SK-N-SH (cell line): ENCODE measurements at regions not wholly inside any gene's neighbourhood (a gene's known extent, or its start where the extent isn't known, plus 50 kb on each side); places are given as distances from the start of the nearest gene placed in this dataset.

Source experiments
- CTCF ChIA-PET: fragments of 300-600, 350-600 bp; formaldehyde crosslinking; extraction: SDS; loops from one replicate; lab custom pipeline; 2021; lab: Yijun Ruan, JAX
- POLR2A ChIA-PET: fragments of 350-600 bp; sonication (Branson Sonifier 250); formaldehyde crosslinking; extraction: SDS; loops from one replicate; lab custom pipeline; 2020; ENCODE audit warnings: antibody characterized with exemption, inconsistent platforms; lab: Yijun Ruan, JAX
- DNase-seq: peaks from one replicate; pipeline ENCODE4 v3.0.0; 2012
- H2AFZ ChIP-seq: fragments of 200-600 bp; sonication (generic); 2 replicates; pipeline ENCODE4 v1.8.1; 2016; ENCODE audit warnings: antibody characterized with exemption, mild to moderate bottlenecking, low read depth
- H3F3A ChIP-seq: fragments of 200-600 bp; sonication (generic); replicated peaks from 2 replicates; pipeline ENCODE3; 2016; ENCODE audit warnings: antibody characterized with exemption, mild to moderate bottlenecking; ENCODE audit not compliant: insufficient read depth
- H3K27ac ChIP-seq, 2 experiments: fragments of 200-500 bp in 1 of 2; fragments of 200-600 bp in 1 of 2; sonication (Bioruptor generic) in 1 of 2; sonication (generic), shearing (Covaris generic) in 1 of 2; 2 replicates each; pipeline versions ENCODE4 v1.5.1 to v1.6.1; 2014 to 2016; ENCODE audit warnings: low read depth in 2 of 2, inconsistent platforms in 1 of 2, low read length in 1 of 2, mild to moderate bottlenecking in 1 of 2, mixed read lengths in 1 of 2
- H3K27me3 ChIP-seq: fragments of 200-600 bp; sonication (generic), shearing (Covaris generic); 2 replicates; pipeline ENCODE4 v1.6.1; 2016; ENCODE audit warnings: mixed run types; ENCODE audit not compliant: insufficient read depth
- H3K36me3 ChIP-seq, 2 experiments: fragments of 200-500 bp in 1 of 2; fragments of 200-600 bp in 1 of 2; sonication (Bioruptor generic) in 1 of 2; sonication (generic) in 1 of 2; replicated peaks in 1 of 2; 2 replicates each; pipeline versions ENCODE3 to v1.5.1; 2014 to 2016; ENCODE audit warnings: low read length in 1 of 2, mild to moderate bottlenecking in 1 of 2; ENCODE audit not compliant: insufficient read depth in 2 of 2, control insufficient read depth in 1 of 2
- H3K4me1 ChIP-seq, 2 experiments: fragments of 200-500 bp in 1 of 2; fragments of 200-600 bp in 1 of 2; sonication (Bioruptor generic) in 1 of 2; sonication (generic), shearing (Covaris generic) in 1 of 2; 2 replicates each; pipeline versions ENCODE4 v1.5.1 to v1.6.1; 2014 to 2016; ENCODE audit warnings: low read depth in 1 of 2, low read length in 1 of 2, mixed run types in 1 of 2; ENCODE audit not compliant: insufficient read depth in 2 of 2, control insufficient read depth in 1 of 2
- H3K4me2 ChIP-seq: fragments of 200-600 bp; sonication (generic), shearing (Covaris generic); 2 replicates; pipeline ENCODE4 v1.6.1; 2017; ENCODE audit warnings: mixed run types
- H3K4me3 ChIP-seq, 2 experiments: fragments of 200-500 bp in 1 of 2; fragments of 200-600 bp in 1 of 2; sonication (Bioruptor generic) in 1 of 2; sonication (generic), shearing (Covaris generic) in 1 of 2; 2 replicates each; pipeline versions ENCODE4 v1.5.1 to v1.8.1; 2014 to 2016; ENCODE audit warnings: low read depth in 2 of 2, inconsistent platforms in 1 of 2, low read length in 1 of 2, mild to moderate bottlenecking in 1 of 2, mixed read lengths in 1 of 2, moderate library complexity in 1 of 2
- H3K79me2 ChIP-seq: fragments of 200-600 bp; sonication (generic); 2 replicates; pipeline ENCODE4 v1.8.1; 2017; ENCODE audit warnings: mild to moderate bottlenecking; ENCODE audit not compliant: insufficient read depth
- H3K9ac ChIP-seq: fragments of 200-600 bp; sonication (generic); 2 replicates; pipeline ENCODE4 v1.6.1; 2017; ENCODE audit warnings: mixed run types
- H3K9me2 ChIP-seq: fragments of 200-600 bp; sonication (generic); 2 replicates; pipeline ENCODE4 v1.6.1; 2017; ENCODE audit warnings: mixed run types
- H3K9me3 ChIP-seq: fragments of 200-600 bp; sonication (generic); 2 replicates; pipeline ENCODE4 v1.6.1; 2017; ENCODE audit warnings: mixed run types, mild to moderate bottlenecking, moderate library complexity
- H4K20me1 ChIP-seq: fragments of 200-600 bp; sonication (generic); 2 replicates; pipeline ENCODE4 v1.6.1; 2017; ENCODE audit warnings: mild to moderate bottlenecking, mixed run types; ENCODE audit not compliant: insufficient read depth
- EZH2phosphoT487 ChIP-seq: fragments of 200-600 bp; sonication (generic); IDR thresholded peaks from 2 replicates; pipeline ENCODE4 v1.6.1; 2017; ENCODE audit warnings: low read depth, mixed run types, mild to moderate bottlenecking, antibody characterized with exemption, moderate library complexity, borderline replicate concordance
- NRF1 ChIP-seq: IDR thresholded peaks from 2 replicates; pipeline ENCODE4 v1.6.1; 2012; ENCODE audit warnings: low read depth, mild to moderate bottlenecking, low read length
- REST ChIP-seq: IDR thresholded peaks from 2 replicates; pipeline ENCODE4 v1.6.1; 2012; ENCODE audit warnings: mild to moderate bottlenecking, low read depth, low read length, moderate library complexity
- RXRA ChIP-seq: IDR thresholded peaks from 2 replicates; pipeline ENCODE4 v1.4.0; 2012; ENCODE audit warnings: low read depth, mild to moderate bottlenecking, borderline replicate concordance
- TAF1 ChIP-seq: IDR thresholded peaks from 2 replicates; pipeline ENCODE4 v1.6.1; 2012; ENCODE audit warnings: low read depth, mild to moderate bottlenecking, low read length, moderate library complexity, borderline replicate concordance
- TEAD4 ChIP-seq: IDR thresholded peaks from 2 replicates; pipeline ENCODE4 v1.4.0; 2012; ENCODE audit warnings: mild to moderate bottlenecking, borderline replicate concordance; ENCODE audit not compliant: insufficient read depth
- USF1 ChIP-seq: IDR thresholded peaks from 2 replicates; pipeline ENCODE4 v1.4.0; 2012; ENCODE audit warnings: low read depth, borderline replicate concordance
- WGBS: methylation state at CpG from one replicate; pipeline ENCODE4 v1.1.6; 2017; ENCODE audit warnings: low lambda C conversion rate; 5-methylcytosine and 5-hydroxymethylcytosine counted together

DNA sequence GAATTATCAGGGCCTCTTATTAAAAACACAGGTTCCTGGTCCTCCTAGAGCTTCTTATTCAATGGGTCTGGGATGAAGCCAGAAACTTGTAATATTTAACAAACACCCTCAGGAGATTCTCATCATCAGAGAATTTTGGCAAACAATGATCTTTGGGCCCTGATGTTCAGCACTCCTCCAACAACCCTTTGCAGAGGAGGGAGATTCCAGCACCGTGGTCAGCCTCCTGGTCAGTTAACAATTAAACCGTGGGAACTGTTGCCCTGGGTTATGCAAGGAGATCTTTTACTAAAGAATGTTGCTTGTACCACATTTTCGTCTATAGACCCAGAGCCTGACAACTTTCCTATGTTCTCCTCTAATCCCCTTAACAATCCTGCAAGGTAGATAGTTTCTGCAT, 294.4 kb downstream of the PLPP3 start:
- TF ChIP-seq REST: peak; percentile 76; the same call in 1 of the 2 replicates
- TF ChIP-seq TEAD4: no peak
- no peak for TF ChIP-seq USF1
- TF ChIP-seq RXRA: no peak
- no peak for TF ChIP-seq TAF1
- TF ChIP-seq NRF1: no peak
- Histone ChIP-seq H3F3A (no peaks in the 10 kb centered on the region), H3K9me3 (no peaks in the 10 kb centered on the region), H3K4me3 (no peak overlapping the region), H3K79me2 (no peaks in the 10 kb centered on the region), H2AFZ (no peak overlapping the region), H3K9me2 (no peaks in the 10 kb centered on the region), H3K27me3 (no peaks in the 10 kb centered on the region), H3K9ac (no peak overlapping the region), H3K4me1 (peaks cover 0 to 2% of the 10 kb centered on the region in 2 experiments; a peak in 1 of 4 replicates), H4K20me1 (no peaks in the 10 kb centered on the region), H3K27ac (no peak overlapping the region), H3K36me3 (no peaks in the 10 kb centered on the region), H3K4me2 (no peak overlapping the region)
- ChIA-PET POLR2A (no interaction called here), CTCF (no interaction called here)
- 49% methylated on average over 3 of the region's 3 CpGs for WGBS
- DNase-seq: no peak

DNA sequence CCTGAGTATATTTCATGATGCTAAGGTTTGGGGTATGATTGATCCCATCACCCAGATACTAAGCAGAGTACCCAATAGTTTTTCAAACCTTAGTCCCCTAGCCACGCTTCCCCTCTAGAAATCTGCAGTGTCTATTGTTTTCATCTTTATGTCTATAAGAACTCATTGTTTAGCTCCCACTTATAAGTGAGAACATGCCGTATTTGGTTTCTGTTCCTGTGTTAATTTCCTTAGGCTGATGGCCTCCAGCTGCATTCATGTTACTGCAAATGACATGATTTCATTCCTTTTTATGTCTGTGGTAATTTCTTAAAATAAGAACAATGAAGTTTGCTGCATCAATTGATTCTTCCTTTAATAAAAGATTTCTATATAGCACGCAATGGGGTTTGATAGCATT, 301.3 kb downstream of the PLPP3 start:
- Histone ChIP-seq H3K27ac (no peak overlapping the region), H3F3A (no peaks in the 10 kb centered on the region), H3K36me3 (no peaks in the 10 kb centered on the region), H4K20me1 (no peaks in the 10 kb centered on the region), H3K9me2 (no peaks in the 10 kb centered on the region), H3K4me3 (no peak overlapping the region), H3K4me1 (no peaks in the 10 kb centered on the region), H2AFZ (no peak overlapping the region), H3K79me2 (no peaks in the 10 kb centered on the region), H3K9me3 (no peaks in the 10 kb centered on the region), H3K9ac (no peak overlapping the region), H3K4me2 (no peak overlapping the region), H3K27me3 (no peaks in the 10 kb centered on the region)
- CTCF ChIA-PET: interaction anchor here (0.7 to 1.0 kb wide), 2 partner anchors 20 to 31 kb away, joined by 3 read pairs; no protein-coding TSS in a partner anchor
- DNase-seq: no peak
- WGBS: 82% methylated on average over 3 of the region's 3 CpGs
- no peak for TF ChIP-seq EZH2phosphoT487
- POLR2A ChIA-PET: no interaction called here
